Spleen (tissue), 11 donors: ENCODE measurements at regions not wholly inside any gene's neighbourhood (a gene's known extent, or its start where the extent isn't known, plus 50 kb on each side); places are given as distances from the start of the nearest gene placed in this dataset.
"Not testable (repeated sequence)": the region's sequence is repeated elsewhere in the genome, so short reads cannot be mapped to it uniquely, and the experiment has no call there.

ENCODE experiments used
- DNase-seq: peaks from one replicate; pipeline ENCODE4 v3.0.0-alpha.2; 2020
- H3K27ac ChIP-seq, 8 donors: fragments of 200-600 bp; sonication (generic) in 7 of 8; 1 replicate in 4 of 8; 2 replicates in 4 of 8; pipeline versions ENCODE4 v1.5.0 to v1.8.0; 2016 to 2021; ENCODE audit warnings: inconsistent platforms in 4 of 8, mild to moderate bottlenecking in 4 of 8, moderate library complexity in 1 of 8
- H3K27me3 ChIP-seq, 7 donors: fragments of 200-600 bp; sonication (generic) in 6 of 7; replicated peaks in 1 of 7; 1 replicate in 4 of 7; 2 replicates in 3 of 7; pipeline versions ENCODE4 v1.5.0 to v1.8.0; 2016 to 2021; ENCODE audit warnings: inconsistent platforms in 3 of 7, mild to moderate bottlenecking in 1 of 7
- H3K36me3 ChIP-seq, 6 donors: fragments of 200-600 bp; sonication (generic) in 5 of 6; 1 replicate in 4 of 6; 2 replicates in 2 of 6; pipeline versions ENCODE4 v1.5.0 to v1.8.0; 2016 to 2021; ENCODE audit warnings: inconsistent platforms in 2 of 6
- H3K4me1 ChIP-seq, 6 donors: fragments of 200-600 bp; sonication (generic) in 5 of 6; 1 replicate in 3 of 6; 2 replicates in 3 of 6; pipeline versions ENCODE4 v1.5.0 to v1.8.0; 2016 to 2021; ENCODE audit warnings: inconsistent platforms in 3 of 6
- H3K4me3 ChIP-seq, 8 donors: fragments of 200-600 bp; sonication (generic) in 7 of 8; 1 replicate in 4 of 8; 2 replicates in 4 of 8; pipeline versions ENCODE4 v1.5.0 to v1.8.0; 2016 to 2021; ENCODE audit warnings: inconsistent platforms in 4 of 8, mild to moderate bottlenecking in 4 of 8, moderate library complexity in 2 of 8
- H3K9me3 ChIP-seq, 8 donors: fragments of 200-600 bp; sonication (generic) in 7 of 8; 1 replicate in 4 of 8; 2 replicates in 4 of 8; pipeline versions ENCODE4 v1.5.0 to v1.8.0; 2016 to 2021; ENCODE audit warnings: inconsistent platforms in 4 of 8
- CTCF ChIP-seq, 11 experiments: fragments of 200-600 bp in 7 of 11; fragments of 450-650 bp in 4 of 11; sonication (generic) in 4 of 11; IDR thresholded peaks in 8 of 11; conservative IDR thresholded peaks in 3 of 11; 1 replicate in 7 of 11; 2 replicates in 4 of 11; pipeline versions ENCODE4 v1.4.0 to v1.8.0; 2016 to 2021; ENCODE audit warnings: antibody characterized with exemption in 11 of 11, inconsistent platforms in 4 of 11, mild to moderate bottlenecking in 1 of 11
- POLR2A ChIP-seq, 3 donors: fragments of 450-650 bp; IDR thresholded peaks; one replicate each; pipeline ENCODE4 v1.5.1; 2017; ENCODE audit warnings: antibody characterized with exemption in 3 of 3, mild to moderate bottlenecking in 1 of 3
- POLR2AphosphoS5 ChIP-seq, 3 donors: sonication (generic); formaldehyde crosslinking; IDR thresholded peaks; one replicate each; pipeline ENCODE4 v1.5.1; 2017; ENCODE audit warnings: antibody characterized with exemption in 3 of 3
- WGBS, 5 donors: extraction: QIAGEN DNeasy Blood & Tissue Kit in 3 of 5; methylation state at CpG; one replicate each; pipeline versions ENCODE4 v1.1.5 to v1.1.7; 2013 to 2018; 5-methylcytosine and 5-hydroxymethylcytosine counted together
- intact Hi-C: fragments of 100-400 bp; cut with DNase I; formaldehyde crosslinking; loops from one replicate; pipeline ENCODE4 v1.15.0; 2023; ENCODE audit warnings: low total_unique reads
- donor health status: healthy with polysubstance abuse.
- donor health status: DM: no; HTN: no; CAD: no; lungs with moderate emphysema.
- donor health status: DM: no; HTN: no; CAD: no.
- donor health status: Bipolar disorder and iron deficiency.
- donor health status: healthy.
- donor health status: DM: no; HTN: no; CAD: no.
- donor health status: DM: yes; HTN: yes; CAD: no.

- H3K36me3 ChIP-seq = no peaks in the 10 kb centered on the region
- DNase-seq = no peak
- H3K4me1 ChIP-seq = no peaks in the 10 kb centered on the region
- no peak overlapping the region for H3K27ac ChIP-seq
- intact Hi-C loops = no loop called here
- TF ChIP-seq CTCF (IDR thresholded peaks at IDR 0.05 in 8 of 11, conservative IDR thresholded peaks at IDR 0.05 in 3 of 11) = no peak
- TF ChIP-seq POLR2AphosphoS5 (IDR thresholded peaks at IDR 0.05) = no peak
- no peak for TF ChIP-seq POLR2A (IDR thresholded peaks at IDR 0.05)
- peaks cover 0 to 6% (median 2%) of the 10 kb centered on the region in 8 donors for H3K9me3 ChIP-seq
- H3K4me3 ChIP-seq = no peak overlapping the region
- no peaks in the 10 kb centered on the region for H3K27me3 ChIP-seq
- WGBS, 5 donors = 83 to 91% (median 88%) methylated on average over 3 of the region's 3 CpGs
Observed at GRCh38 chr7:138208142-138208570, 131.9 kb downstream of the AKR1D1 start.

- Histone ChIP-seq H3K4me1 (no peaks in the 10 kb centered on the region), H3K27ac (no peak overlapping the region), H3K4me3 (no peak overlapping the region), H3K36me3 (no peaks in the 10 kb centered on the region), H3K9me3 (peaks cover 0 to 6% (median 2%) of the 10 kb centered on the region in 8 donors), H3K27me3 (no peaks in the 10 kb centered on the region)
- 55 to 83% (median 79%) methylated on average over 2 of the region's 2 CpGs for WGBS, 5 donors
- no peak for DNase-seq
- no peak for TF ChIP-seq CTCF (IDR thresholded peaks at IDR 0.05 in 8 of 11, conservative IDR thresholded peaks at IDR 0.05 in 3 of 11)
- intact Hi-C loops = no loop called here
Observed at GRCh38 chr7:138208864-138209263, 132.6 kb downstream of the AKR1D1 start.

- Histone ChIP-seq H3K4me3 (no peak overlapping the region), H3K27ac (no peak overlapping the region), H3K9me3 (peaks cover 0 to 6% (median 2%) of the 10 kb centered on the region in 8 donors), H3K36me3 (no peaks in the 10 kb centered on the region), H3K4me1 (no peaks in the 10 kb centered on the region), H3K27me3 (no peaks in the 10 kb centered on the region)
- WGBS, 5 donors = 48 to 79% (median 71%) methylated on average over 2 of the region's 2 CpGs
- no peak for DNase-seq
- TF ChIP-seq POLR2AphosphoS5 (IDR thresholded peaks at IDR 0.05) (no peak), CTCF (IDR thresholded peaks at IDR 0.05 in 8 of 11, conservative IDR thresholded peaks at IDR 0.05 in 3 of 11) (no peak), POLR2A (IDR thresholded peaks at IDR 0.05) (no peak)
- intact Hi-C loops = no loop called here
Observed at GRCh38 chr7:138212314-138212713, 136.1 kb downstream of the AKR1D1 start.

- DNase-seq = no peak
- no peaks in the 10 kb centered on the region for H3K4me1 ChIP-seq
- H3K27ac ChIP-seq = no peak overlapping the region
- peaks cover 0 to 18% (median 5%) of the 10 kb centered on the region in 8 donors for H3K9me3 ChIP-seq
- H3K4me3 ChIP-seq = no peak overlapping the region
- TF ChIP-seq POLR2A (IDR thresholded peaks at IDR 0.05) = no peak
- no peak for TF ChIP-seq POLR2AphosphoS5 (IDR thresholded peaks at IDR 0.05)
- no peak for TF ChIP-seq CTCF (IDR thresholded peaks at IDR 0.05 in 8 of 11, conservative IDR thresholded peaks at IDR 0.05 in 3 of 11)
- H3K27me3 ChIP-seq = no peaks in the 10 kb centered on the region
- H3K36me3 ChIP-seq = no peaks in the 10 kb centered on the region
- intact Hi-C loops = no loop called here
- WGBS, 5 donors = 95 to 99% (median 99%) methylated on average over 4 of the region's 4 CpGs
Observed at GRCh38 chr7:138214926-138215325, 138.7 kb downstream of the AKR1D1 start.

GRCh38 chr7:138220321-138220720 is 144.1 kb downstream of the AKR1D1 start:
- H3K27ac ChIP-seq, H3K4me3 ChIP-seq, intact Hi-C loops, H3K36me3 ChIP-seq, DNase-seq, H3K4me1 ChIP-seq, H3K27me3 ChIP-seq: not testable (repeated sequence)
- H3K9me3 ChIP-seq = peaks cover 0 to 40% (median 21%) of the 10 kb centered on the region in 8 donors
- 93 to 100% (median 96%) methylated on average over 3 of the region's 3 CpGs for WGBS, 5 donors

GRCh38 chr7:138221388-138221787 is 145.1 kb downstream of the AKR1D1 start:
- peaks cover 0 to 40% (median 21%) of the 10 kb centered on the region in 8 donors for H3K9me3 ChIP-seq
- H3K27ac ChIP-seq, H3K36me3 ChIP-seq, intact Hi-C loops, DNase-seq, H3K4me1 ChIP-seq, H3K27me3 ChIP-seq, H3K4me3 ChIP-seq: not testable (repeated sequence)
- 68 to 88% (median 80%) methylated on average over 4 of the region's 4 CpGs for WGBS, 5 donors
